NCI-H82 (cell line): ENCODE measurements at regions not wholly inside any gene's neighbourhood (a gene's known extent, or its start where the extent isn't known, plus 50 kb on each side); places are given as distances from the start of the nearest gene placed in this dataset.

Experiments used
- DNase-seq: peaks from one replicate; lab custom pipeline; 2025; lab: John Stamatoyannopoulos, UW

- DNase-seq, result peak; percentile 91
These were observed 106.1 kb upstream of the RFLNA start for GRCh38 chr12:124188561-124189405.

DNA sequence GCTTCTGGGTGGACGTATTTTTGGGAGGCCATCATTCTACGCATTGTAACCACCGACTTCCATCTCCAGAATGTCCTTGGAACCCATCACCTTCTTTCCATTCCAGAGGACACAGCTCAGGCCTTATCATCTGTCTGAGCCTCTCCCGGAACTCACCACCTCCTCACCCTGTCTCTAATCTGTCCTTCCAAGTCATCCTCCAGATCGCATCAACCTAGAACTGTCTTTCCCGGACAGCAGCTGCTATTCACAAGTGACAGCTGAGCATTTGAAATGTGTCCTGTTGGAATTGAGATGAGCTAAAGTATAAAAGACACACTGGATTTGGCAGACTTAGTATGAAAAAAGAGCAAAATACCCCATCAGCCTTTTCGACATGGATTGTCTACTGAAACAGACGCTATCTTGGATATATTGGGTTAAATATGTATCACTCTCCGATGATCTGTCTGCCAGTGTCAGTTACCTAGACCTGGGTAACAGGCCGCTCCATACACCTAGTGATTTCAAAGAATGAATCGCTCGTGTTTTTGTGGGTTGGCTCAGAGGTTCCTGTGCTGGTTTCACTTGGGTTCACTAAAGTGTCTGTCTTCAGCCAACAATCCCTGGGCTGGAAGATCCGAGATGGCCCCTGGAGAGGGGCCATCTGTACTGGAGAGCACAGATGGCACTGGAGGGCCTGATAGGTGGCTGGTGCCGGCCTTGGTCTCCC is 104.4 kb upstream of the RFLNA start:
- DNase-seq, result peak; percentile 75

GRCh38 chr12:124191024-124191359 is 103.9 kb upstream of the RFLNA start:
- DNase-seq, result peak; percentile 66

DNA sequence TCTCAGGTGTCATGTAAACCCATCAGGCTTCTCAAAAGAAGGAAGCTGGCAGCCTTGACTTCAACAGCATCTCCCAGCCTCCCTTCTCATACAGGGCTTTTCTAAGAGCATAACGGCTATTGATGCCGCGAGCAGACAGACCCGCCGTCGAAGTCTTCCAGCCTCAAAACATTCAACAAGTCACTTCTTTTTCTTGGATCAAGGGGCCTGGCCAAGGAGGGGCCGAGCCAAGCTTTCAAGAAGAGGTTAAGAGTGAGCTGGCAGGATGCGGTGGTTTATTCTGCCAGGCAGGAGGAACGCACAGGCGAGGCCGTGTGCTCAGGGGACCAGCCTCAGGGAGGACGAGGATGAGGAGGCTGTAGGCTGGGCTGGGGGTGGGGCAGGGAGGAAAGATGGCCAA is 102.9 kb upstream of the RFLNA start:
- no peak for DNase-seq

- DNase-seq, result peak; percentile 92
These were observed 100.5 kb upstream of the RFLNA start for GRCh38 chr12:124194264-124194892.

- DNase-seq, result peak; percentile 40
These were observed 99.9 kb upstream of the RFLNA start for GRCh38 chr12:124194893-124195566.

DNA sequence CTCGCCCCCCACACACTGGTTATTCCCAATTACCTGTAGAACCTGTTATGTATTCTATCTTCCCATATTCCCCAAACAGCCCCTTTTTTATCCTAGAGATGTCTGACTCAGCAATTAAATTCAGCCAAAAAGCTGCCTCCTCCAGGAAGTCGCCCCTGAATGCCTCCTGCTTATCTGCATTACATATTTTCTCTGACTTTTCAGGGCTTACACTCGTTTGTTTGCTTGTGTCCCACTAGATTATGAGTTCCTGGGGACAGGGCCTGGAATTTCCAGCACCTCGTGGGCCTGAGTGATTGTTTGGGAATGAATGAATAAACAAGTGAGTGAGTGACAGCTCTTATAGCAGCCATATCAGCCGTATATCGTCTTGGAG is 99.3 kb upstream of the RFLNA start:
- DNase-seq, result no peak

GRCh38 chr12:124196236-124196635 is 98.7 kb upstream of the RFLNA start:
- DNase-seq, result no peak

- DNase-seq, result no peak
These were observed 93.6 kb upstream of the RFLNA start for GRCh38 chr12:124201248-124201647.

DNA sequence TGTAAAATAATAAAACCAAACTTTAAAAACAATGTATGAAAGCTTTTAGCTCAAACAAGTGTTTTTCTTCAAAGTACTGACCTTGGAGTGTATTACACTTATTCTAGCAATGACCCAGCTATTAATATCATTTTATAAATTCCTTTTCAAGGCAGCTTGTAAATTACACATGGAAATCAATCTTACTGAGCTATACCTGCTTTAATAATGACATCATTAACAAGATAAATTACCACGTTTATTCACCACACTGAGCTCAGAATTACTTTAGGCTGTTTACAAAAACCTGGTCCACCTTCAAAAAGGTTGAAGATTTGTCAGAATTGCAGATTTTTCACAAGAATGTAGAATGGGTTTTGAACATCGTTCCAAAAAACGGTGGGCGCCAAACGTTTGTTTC is 91.7 kb upstream of the RFLNA start:
- no peak for DNase-seq

GRCh38 chr12:124205405-124205804 is 89.5 kb upstream of the RFLNA start:
- DNase-seq, result no peak

- DNase-seq, result peak; percentile 88
These were observed 87.8 kb upstream of the RFLNA start for GRCh38 chr12:124207049-124207448.

- no peak for DNase-seq
These were observed 87.3 kb upstream of the RFLNA start for GRCh38 chr12:124207617-124208016.

GRCh38 chr12:124208489-124208888 is 86.4 kb upstream of the RFLNA start:
- DNase-seq, result no peak

DNA sequence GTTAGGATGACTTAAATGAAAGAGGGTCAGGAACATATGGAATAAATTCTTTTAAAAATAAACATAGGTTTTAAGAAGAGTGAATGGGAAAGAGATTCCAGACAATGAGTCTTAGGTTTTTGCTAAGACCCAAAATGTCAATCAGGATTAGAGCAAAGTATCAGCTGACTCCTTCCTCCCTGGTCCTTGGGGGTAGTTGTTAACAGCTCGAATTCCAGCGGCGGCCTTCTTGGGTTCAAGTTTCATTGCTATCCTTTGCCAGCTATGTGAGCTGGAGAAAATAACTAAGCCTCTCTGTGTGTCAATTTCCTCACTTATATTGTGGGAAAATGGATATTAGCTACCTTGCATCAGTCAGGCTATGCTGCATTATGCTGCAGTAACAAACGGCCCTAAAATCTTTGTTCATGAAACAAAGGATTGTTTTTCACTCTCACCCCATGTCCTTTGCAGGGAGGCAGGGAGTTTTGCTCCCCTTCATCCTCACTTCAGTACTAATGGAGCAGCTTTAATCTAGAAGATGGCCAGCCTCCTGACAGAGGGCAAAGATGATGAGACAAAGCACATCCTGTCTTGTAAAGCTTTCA is 83.8 kb upstream of the RFLNA start:
- DNase-seq, result peak; percentile 83

DNA sequence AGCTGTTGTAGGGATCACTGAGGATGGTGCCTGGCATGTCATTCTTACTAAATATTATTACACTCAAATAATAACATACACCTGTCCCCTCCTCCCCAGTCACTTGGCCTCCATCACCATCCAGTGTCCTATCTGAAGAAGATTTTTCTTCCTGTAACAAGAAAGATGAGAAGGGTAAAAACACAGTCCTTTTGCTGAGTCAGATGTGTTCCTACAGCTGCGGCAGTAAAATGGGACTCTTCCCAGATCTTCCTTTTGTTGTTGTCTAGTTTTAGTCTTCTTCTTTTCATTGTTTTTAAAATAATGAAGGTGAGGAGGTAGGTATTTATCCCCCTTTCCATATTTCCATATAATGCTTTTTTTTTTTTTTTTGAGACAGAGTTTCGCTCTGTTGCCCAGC is 83.1 kb upstream of the RFLNA start:
- DNase-seq, result no peak

DNA sequence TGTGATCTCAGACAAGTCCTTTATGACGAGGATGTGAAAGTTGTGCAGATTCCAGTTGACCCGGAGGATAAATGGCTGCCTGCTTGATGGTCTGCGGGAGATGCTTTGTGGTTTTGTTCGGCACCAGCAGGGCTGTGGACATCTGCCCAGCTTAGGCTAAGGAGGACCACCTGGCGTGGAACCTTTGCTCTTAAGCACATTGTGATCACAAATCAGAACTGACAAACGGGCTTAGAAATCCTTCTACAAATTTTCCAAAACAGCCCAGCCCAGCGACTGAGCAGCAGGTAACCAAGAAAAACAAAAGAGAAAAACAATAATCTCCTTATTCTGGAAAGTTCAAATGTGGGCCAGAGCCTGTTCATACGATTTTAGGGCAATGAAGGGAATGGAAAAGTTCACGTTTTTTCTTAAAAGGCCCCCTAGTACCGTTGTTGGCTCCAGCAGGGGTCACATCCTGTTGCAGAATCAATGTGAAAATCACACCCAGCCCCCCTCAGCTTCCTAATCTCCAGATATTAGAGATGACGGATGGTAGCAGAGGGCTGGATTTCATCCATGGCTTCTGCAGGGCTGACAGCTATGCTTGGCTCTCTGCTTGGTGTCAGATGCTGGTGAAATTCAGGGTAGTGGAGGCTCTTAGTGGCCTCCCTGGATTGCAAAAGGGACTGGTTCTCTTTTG is 81.1 kb upstream of the RFLNA start:
- DNase-seq, result peak; percentile 90

DNA sequence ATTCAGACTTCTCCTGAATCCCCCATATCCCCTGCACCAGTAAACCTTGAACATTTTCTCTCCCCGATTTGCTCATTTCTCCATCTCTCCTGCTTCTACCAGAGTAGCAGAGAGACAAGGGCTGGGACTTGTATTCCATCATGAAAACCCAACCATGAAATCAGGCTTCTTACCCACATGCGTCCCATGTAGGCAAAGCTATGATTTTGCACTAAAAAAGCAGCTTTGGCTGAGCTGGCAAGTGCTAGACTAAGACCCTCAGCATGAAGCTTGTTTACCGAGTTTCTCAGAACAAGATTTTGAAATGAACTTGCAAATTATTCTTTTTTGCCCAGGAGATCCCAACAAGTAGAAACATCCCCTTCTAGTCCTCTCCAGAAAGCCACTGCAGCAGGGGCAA is 80.3 kb upstream of the RFLNA start:
- DNase-seq, result no peak

- DNase-seq, result no peak
These were observed 77.9 kb upstream of the RFLNA start for GRCh38 chr12:124216966-124217365.

DNA sequence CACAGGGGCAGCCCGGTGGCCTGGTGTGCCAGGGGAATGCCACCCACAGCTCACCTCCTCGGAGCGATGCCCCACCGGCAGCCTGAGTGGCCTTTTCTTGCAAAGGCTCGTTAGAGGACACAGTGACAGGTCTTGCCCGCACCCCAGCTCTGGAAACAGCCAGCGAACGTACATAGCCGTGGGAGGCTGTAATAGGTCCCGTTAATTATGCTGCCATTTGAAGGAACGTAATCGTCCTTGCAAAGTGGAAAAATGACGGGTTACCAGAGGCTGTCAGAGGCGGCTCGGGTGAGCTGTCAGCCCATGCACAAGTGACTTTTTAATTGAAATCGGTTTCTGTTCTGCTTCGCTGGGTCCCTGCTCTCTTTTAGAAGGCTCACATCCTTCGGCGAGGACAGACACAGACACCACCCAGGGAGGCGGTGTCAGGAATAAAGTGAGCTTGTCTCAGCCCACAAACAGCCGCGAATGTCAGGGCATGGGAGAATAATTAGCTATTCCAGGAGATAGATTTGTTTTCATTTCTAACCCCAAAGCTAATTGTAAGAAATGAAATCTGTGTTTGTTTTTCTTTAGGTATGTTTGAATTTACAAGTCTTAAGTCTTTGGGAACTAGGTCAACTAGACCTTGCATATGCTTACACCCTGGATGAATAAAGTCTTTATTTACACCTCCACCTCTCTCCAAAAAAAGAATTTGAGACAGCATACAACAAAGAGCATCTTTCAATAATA is 77.2 kb upstream of the RFLNA start:
- DNase-seq, result no peak

DNA sequence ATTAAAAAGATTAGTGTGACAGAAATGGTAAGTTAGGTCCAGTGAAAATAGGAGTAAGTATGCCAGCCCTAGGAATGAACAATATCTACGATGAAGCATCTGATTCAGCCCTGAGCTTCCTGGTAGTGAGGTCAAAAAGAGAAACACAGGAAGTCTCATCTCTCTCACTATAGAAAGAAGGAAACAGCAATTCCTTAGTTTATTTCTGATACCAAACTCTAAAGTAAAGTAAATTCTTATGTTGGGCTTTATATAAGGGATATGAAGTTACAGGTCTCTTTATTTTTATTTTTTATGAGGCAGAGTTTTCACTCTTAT is 76.7 kb upstream of the RFLNA start:
- no peak for DNase-seq
